HepG2 (cell line): ENCODE measurements at regions not wholly inside any gene's neighbourhood (a gene's known extent, or its start where the extent isn't known, plus 50 kb on each side); places are given as distances from the start of the nearest gene placed in this dataset.

ENCODE experiments used
- ATAC-seq: fragments of 200-7000 bp; cut with Tn5 transposase; 3 replicates; pipeline ENCODE4 v1.9.1; 2020; ENCODE audit warnings: mild to moderate bottlenecking, moderate library complexity
- BruUV-seq: library from RNA; stranded (reverse); fragments of 400-500 nt; replicated peaks from 2 replicates; lab custom pipeline; 2021; lab: Mats Ljungman, UMichigan
- CTCF ChIA-PET: fragments of 300-600 bp; formaldehyde crosslinking; extraction: SDS; loops from one replicate; lab custom pipeline; 2021; ENCODE audit warnings: low total read pairs, inconsistent platforms, low intra/inter-chr PET ratio; lab: Yijun Ruan, JAX
- POLR2A ChIA-PET: fragments of 350-600 bp; sonication (Branson Sonifier 250); formaldehyde crosslinking; loops from one replicate; lab custom pipeline; 2020; ENCODE audit warnings: antibody characterized with exemption, inconsistent platforms; lab: Yijun Ruan, JAX
- DNase-seq: peaks from one replicate; pipeline ENCODE4 v3.0.0-alpha.2; 2015; ENCODE audit warnings: low spot score
- FAIRE-seq: peaks from 3 replicates; lab custom pipeline; 2011; peaks lifted over from hg19 to GRCh38; lab: Jason Lieb, UNC
- H2AFZ ChIP-seq: one replicate; pipeline ENCODE4 v1.6.1; 2011; ENCODE audit warnings: low read length, inconsistent platforms
- H3K27ac ChIP-seq: fragments of 300-600 bp; 3 replicates; pipeline ENCODE4 v1.8.0; 2011; ENCODE audit warnings: mixed run types, mild to moderate bottlenecking, mixed read lengths, low read length, inconsistent platforms; ENCODE audit not compliant: insufficient read depth; ENCODE audit errors: extremely low read length
- H3K27me3 ChIP-seq, 2 experiments: fragments of 200-600 bp in 1 of 2; 2 replicates in 1 of 2; 3 replicates in 1 of 2; pipeline versions ENCODE4 v1.6.0 to v1.8.0; 2011; ENCODE audit warnings: low read length in 2 of 2, mild to moderate bottlenecking in 2 of 2, moderate library complexity in 2 of 2, inconsistent platforms in 1 of 2; ENCODE audit not compliant: insufficient read depth in 2 of 2, control insufficient read depth in 1 of 2
- H3K36me3 ChIP-seq, 2 experiments: fragments of 200-600 bp in 1 of 2; replicated peaks in 1 of 2; 2 replicates in 1 of 2; 3 replicates in 1 of 2; pipeline versions ENCODE4 v1.5.1 to v1.8.0; 2011; ENCODE audit warnings: low read length in 2 of 2, inconsistent platforms in 1 of 2; ENCODE audit not compliant: insufficient read depth in 2 of 2, control insufficient read depth in 1 of 2
- H3K4me1 ChIP-seq: 2 replicates; pipeline ENCODE4 v1.5.1; 2012; ENCODE audit warnings: low read length, inconsistent platforms; ENCODE audit not compliant: insufficient read depth
- H3K4me2 ChIP-seq: 2 replicates; pipeline ENCODE4 v1.6.0; 2011; ENCODE audit warnings: low read depth, low read length, inconsistent platforms
- H3K4me3 ChIP-seq, 3 experiments: fragments of 200-600 bp in 1 of 3; sonication (generic), shearing (Covaris generic) in 1 of 3; replicated peaks in 1 of 3; 2 replicates each; pipeline ENCODE4 v1.5.1; 2011 to 2016; ENCODE audit warnings: low read length in 3 of 3, inconsistent platforms in 2 of 3, low read depth in 2 of 3, mild to moderate bottlenecking in 2 of 3, control low read depth in 1 of 3, mixed read lengths in 1 of 3; ENCODE audit not compliant: insufficient read depth in 1 of 3
- H3K79me2 ChIP-seq: one replicate; pipeline ENCODE4 v1.6.1; 2011; ENCODE audit warnings: low read length, inconsistent platforms; ENCODE audit not compliant: insufficient read depth
- H3K9ac ChIP-seq: 2 replicates; pipeline ENCODE4 v1.6.0; 2011; ENCODE audit warnings: mild to moderate bottlenecking, low read depth, low read length, inconsistent platforms; ENCODE audit not compliant: insufficient read depth
- H3K9me3 ChIP-seq: 2 replicates; pipeline ENCODE4 v1.5.1; 2012; ENCODE audit warnings: mild to moderate bottlenecking, low read length
- H4K20me1 ChIP-seq: 2 replicates; pipeline ENCODE4 v1.6.0; 2011; ENCODE audit warnings: inconsistent platforms, mild to moderate bottlenecking, low read length, moderate library complexity; ENCODE audit not compliant: insufficient read depth
- ARNT ChIP-seq: fragments of 450-650 bp; IDR thresholded peaks from 2 replicates; pipeline ENCODE4 v1.6.1; 2017
- CHD2 ChIP-seq: IDR thresholded peaks from 2 replicates; pipeline ENCODE4 v1.6.1; 2011; ENCODE audit warnings: low read depth, low read length, improper control_type of control experiment
- NFAT5 ChIP-seq: sonication (generic); formaldehyde crosslinking; IDR thresholded peaks from 2 replicates; pipeline ENCODE4 v1.4.0; 2020; ENCODE audit warnings: missing genetic modification reagents
- NFKB2 ChIP-seq: sonication (generic); formaldehyde crosslinking; IDR thresholded peaks from 2 replicates; pipeline ENCODE4 v1.4.0; 2020; ENCODE audit warnings: missing genetic modification reagents, borderline replicate concordance
- SKIL ChIP-seq: sonication (generic); formaldehyde crosslinking; IDR thresholded peaks from 2 replicates; pipeline ENCODE4 v1.8.0; 2022; ENCODE audit warnings: missing genetic modification reagents, mild to moderate bottlenecking, moderate library complexity, borderline replicate concordance
- ZBTB26 ChIP-seq: IDR thresholded peaks from 2 replicates; pipeline ENCODE4 v1.6.1; 2016; ENCODE audit warnings: missing compliant biosample characterization, missing genetic modification reagents, borderline replicate concordance
- ZFP1 ChIP-seq: IDR thresholded peaks from 2 replicates; pipeline ENCODE4 v1.6.1; 2016
- ZNF280B ChIP-seq: sonication (generic); formaldehyde crosslinking; IDR thresholded peaks from 2 replicates; pipeline ENCODE4 v1.5.0; 2020; ENCODE audit warnings: missing genetic modification reagents, mild to moderate bottlenecking, borderline replicate concordance
- ZNF580 ChIP-seq: IDR thresholded peaks from 2 replicates; pipeline ENCODE4 v1.6.1; 2016; ENCODE audit warnings: low read depth, borderline replicate concordance
- ZNF777 ChIP-seq: sonication (generic); formaldehyde crosslinking; IDR thresholded peaks from 2 replicates; pipeline ENCODE4 v1.4.0; 2020; ENCODE audit warnings: missing genetic modification reagents
- WGBS: methylation state at CpG from one replicate; pipeline ENCODE4 v1.1.6; 2017; ENCODE audit warnings: low lambda C conversion rate; 5-methylcytosine and 5-hydroxymethylcytosine counted together
- in situ Hi-C: cut with HindIII; loops from 2 replicates; pipeline ENCODE4 v1.10.0; 2017; ENCODE audit warnings: low pct_unique_long_range_greater_than_20kb; ENCODE audit not compliant: extremely low pct_ligation_motif_present
- intact Hi-C: fragments of 100-400 bp; cut with micrococcal nuclease; formaldehyde crosslinking; loops from one replicate; pipeline ENCODE4 v1.10.0; 2022; ENCODE audit not compliant: unreplicated experiment

- no TSS peak for BruUV-seq
- H4K20me1 ChIP-seq: no peaks in the 10 kb centered on the region; the same call in 1 of the 2 replicates
- ChIA-PET POLR2A (no interaction called here), CTCF (no interaction called here)
- 85% methylated on average over 2 of the region's 2 CpGs for whole genome bisulfite sequencing
- no peak overlapping the region for H3K27ac ChIP-seq
- no peaks in the 10 kb centered on the region for H3K36me3 ChIP-seq
- FAIRE-seq: no peak
- H3K9ac ChIP-seq: no peak overlapping the region
- no peak overlapping the region for H2AFZ ChIP-seq
- no peak overlapping the region for H3K4me2 ChIP-seq
- intact Hi-C loops: no loop called here
- ATAC-seq: no peak
- H3K79me2 ChIP-seq: no peaks in the 10 kb centered on the region
- H3K4me1 ChIP-seq: no peaks in the 10 kb centered on the region
- in situ Hi-C loops: no loop called here
- peaks cover 0 to 5% of the 10 kb centered on the region in 2 experiments; a peak in 1 of 5 replicates for H3K27me3 ChIP-seq
- no peak overlapping the region for H3K4me3 ChIP-seq
- DNase-seq: no peak
- H3K9me3 ChIP-seq: no peaks in the 10 kb centered on the region
- TF ChIP-seq NFKB2 (CRISPR knock-in tag): no peak
- no peak for TF ChIP-seq ARNT
- TF ChIP-seq SKIL (CRISPR knock-in tag): no peak
- TF ChIP-seq ZFP1 (CRISPR knock-in tag): no peak
- TF ChIP-seq ZNF777 (CRISPR knock-in tag): no peak
- TF ChIP-seq ZNF280B (CRISPR knock-in tag): no peak
- TF ChIP-seq ZBTB26 (CRISPR knock-in tag): no peak
- no peak for TF ChIP-seq CHD2
- TF ChIP-seq ZNF580 (CRISPR knock-in tag): no peak
- TF ChIP-seq NFAT5 (CRISPR knock-in tag): no peak
Measured at GRCh38 chr16:9580025-9580424, 488.6 kb downstream of the HAPSTR1 start.
